ENCODE measurements at regions not wholly inside any gene's neighbourhood (a gene's known extent, or its start where the extent isn't known, plus 50 kb on each side); places are given as distances from the start of the nearest gene placed in this dataset.
"Not testable (repeated sequence)": the region's sequence is repeated elsewhere in the genome, so short reads cannot be mapped to it uniquely, and the experiment has no call there.

- H3K4me3 ChIP-seq (ENCODE audit: low read depth, low read length): no peak overlapping the region
- CTCF ChIA-PET: no interaction called here
- DNase-seq (ENCODE audit: low read depth, low spot score): no peak
- POLR2A ChIA-PET: no interaction called here
- TF ChIP-seq CTCF (IDR thresholded peaks at IDR 0.05; ENCODE audit: insufficient read depth, low read length, missing control alignments): no peak
These were observed 175.8 kb downstream of the USP46 start for GRCh38 chr4:52483186-52483890.

- no peak overlapping the region for H3K4me3 ChIP-seq (ENCODE audit: low read depth, low read length)
- POLR2A ChIA-PET: no interaction called here
- CTCF ChIA-PET: no interaction called here
- no peak for DNase-seq (ENCODE audit: low read depth, low spot score)
- TF ChIP-seq CTCF (IDR thresholded peaks at IDR 0.05; ENCODE audit: insufficient read depth, low read length, missing control alignments): no peak
These were observed 151.3 kb downstream of the USP46 start for GRCh38 chr4:52507774-52508173.

DNA sequence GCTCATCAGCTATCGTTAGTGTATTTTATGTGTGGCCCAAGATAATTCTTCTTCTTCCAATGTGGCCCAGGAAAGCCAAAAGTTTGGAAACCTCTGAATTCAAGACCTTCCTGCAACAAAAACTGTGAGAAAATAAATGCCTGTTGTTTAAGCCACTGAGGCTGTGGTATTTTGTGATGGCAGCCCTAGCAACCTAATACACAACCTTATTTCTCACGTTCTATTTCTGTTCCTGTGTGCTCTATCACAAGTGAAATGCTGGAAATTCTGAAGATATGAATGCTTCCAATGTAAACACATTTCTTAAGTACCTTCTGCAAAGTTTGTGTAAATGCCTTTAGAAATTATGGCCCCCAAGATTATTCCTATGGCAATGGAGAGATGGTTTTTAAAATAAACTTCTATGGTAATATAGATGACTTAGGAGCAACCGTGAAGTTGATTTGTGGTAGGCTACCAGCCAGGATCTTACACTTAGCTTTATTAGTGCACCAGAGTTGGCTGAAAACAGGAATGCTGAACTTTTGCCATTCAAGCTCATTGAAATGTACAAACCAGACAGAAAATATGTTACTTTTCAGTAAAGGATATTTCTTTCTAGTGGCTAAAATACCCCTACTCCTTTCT is 148.0 kb downstream of the USP46 start:
- no peak for DNase-seq (ENCODE audit: low read depth, low spot score)
- no peak for TF ChIP-seq CTCF (IDR thresholded peaks at IDR 0.05; ENCODE audit: insufficient read depth, low read length, missing control alignments)
- H3K4me3 ChIP-seq (ENCODE audit: low read depth, low read length): no peak overlapping the region
- ChIA-PET POLR2A (no interaction called here), CTCF (no interaction called here)

- POLR2A ChIA-PET: no interaction called here
- CTCF ChIA-PET: no interaction called here
- TF ChIP-seq CTCF (IDR thresholded peaks at IDR 0.05; ENCODE audit: insufficient read depth, low read length, missing control alignments): no peak
These were observed 147.3 kb downstream of the USP46 start for GRCh38 chr4:52511825-52512224.

GRCh38 chr4:52512291-52512690 is 146.8 kb downstream of the USP46 start:
- no peak overlapping the region for H3K4me3 ChIP-seq (ENCODE audit: low read depth, low read length)
- CTCF ChIA-PET: no interaction called here
- POLR2A ChIA-PET: no interaction called here
- TF ChIP-seq CTCF (IDR thresholded peaks at IDR 0.05; ENCODE audit: insufficient read depth, low read length, missing control alignments): no peak
- DNase-seq (ENCODE audit: low read depth, low spot score): no peak

More at GRCh38 chr4:52511825-52512224, 147.3 kb downstream of the USP46 start:
- no peak for DNase-seq (ENCODE audit: low read depth, low spot score)
- H3K4me3 ChIP-seq (ENCODE audit: low read depth, low read length): no peak overlapping the region

DNA sequence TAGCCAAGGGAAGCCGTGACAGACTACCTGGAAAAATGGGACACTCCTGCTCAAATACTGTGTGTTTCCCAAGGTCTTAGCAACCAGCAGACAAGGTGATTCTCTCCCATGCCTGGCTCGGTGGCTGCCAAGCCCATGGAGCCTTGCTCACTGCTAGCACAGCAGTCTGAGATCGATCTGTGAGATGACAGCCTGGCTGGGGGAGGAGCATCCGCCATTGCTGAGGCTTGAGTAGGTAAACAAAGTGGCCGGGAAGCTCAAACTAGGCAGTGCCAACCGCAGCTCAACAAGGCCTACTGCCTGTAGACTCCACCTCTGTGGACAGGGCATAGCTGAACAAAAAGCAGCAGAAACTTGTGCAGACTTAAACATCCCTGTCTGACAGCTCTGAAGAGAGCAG is 137.0 kb downstream of the USP46 start:
- POLR2A ChIA-PET; DNase-seq (ENCODE audit: low read depth, low spot score); CTCF ChIA-PET; H3K4me3 ChIP-seq (ENCODE audit: low read depth, low read length): not testable (repeated sequence)

GRCh38 chr4:52529983-52530382 is 129.1 kb downstream of the USP46 start:
- no peak for DNase-seq (ENCODE audit: low read depth, low spot score)
- CTCF ChIA-PET: no interaction called here
- no peak for TF ChIP-seq CTCF (IDR thresholded peaks at IDR 0.05; ENCODE audit: insufficient read depth, low read length, missing control alignments)
- H3K4me3 ChIP-seq (ENCODE audit: low read depth, low read length): no peak overlapping the region
- POLR2A ChIA-PET: no interaction called here
